Keratinocyte (primary cell): ENCODE measurements at regions not wholly inside any gene's neighbourhood (a gene's known extent, or its start where the extent isn't known, plus 50 kb on each side); places are given as distances from the start of the nearest gene placed in this dataset.

Experiments used
- DNase-seq: peaks from one replicate; pipeline ENCODE4 v3.0.0-alpha.2; 2011; ENCODE audit warnings: low read depth, missing footprints, low spot score
- FAIRE-seq: peaks from 2 replicates; lab custom pipeline; 2011; peaks lifted over from hg19 to GRCh38; lab: Jason Lieb, UNC
- H2AFZ ChIP-seq: 2 replicates; pipeline ENCODE4 v1.6.0; 2012; ENCODE audit warnings: low read length, control low read depth, inconsistent platforms; ENCODE audit not compliant: control insufficient read depth
- H3K27ac ChIP-seq: 2 replicates; pipeline ENCODE4 v1.5.1; 2011; ENCODE audit warnings: low read length; ENCODE audit not compliant: control insufficient read depth, insufficient read depth
- H3K27me3 ChIP-seq: 3 replicates; pipeline ENCODE4 v1.6.0; 2011; ENCODE audit warnings: low read length; ENCODE audit not compliant: control insufficient read depth, insufficient read depth; ENCODE audit errors: extremely low read depth
- H3K36me3 ChIP-seq, 2 experiments: 2 replicates in 1 of 2; 3 replicates in 1 of 2; pipeline ENCODE4 v1.5.1; 2011; ENCODE audit warnings: low read length in 2 of 2, mild to moderate bottlenecking in 1 of 2; ENCODE audit not compliant: control insufficient read depth in 2 of 2, insufficient read depth in 2 of 2; ENCODE audit errors: extremely low read depth in 1 of 2
- H3K4me1 ChIP-seq: 3 replicates; pipeline ENCODE4 v1.5.1; 2011; ENCODE audit warnings: low read length; ENCODE audit not compliant: control insufficient read depth, insufficient read depth; ENCODE audit errors: extremely low read depth
- H3K4me2 ChIP-seq: 3 replicates; pipeline ENCODE4 v1.6.0; 2011; ENCODE audit warnings: low read depth, low read length; ENCODE audit not compliant: control insufficient read depth, insufficient read depth; ENCODE audit errors: extremely low read depth
- H3K4me3 ChIP-seq, 3 experiments: fragments of 200-600 bp in 1 of 3; sonication (generic) in 1 of 3; 2 replicates in 2 of 3; 3 replicates in 1 of 3; pipeline ENCODE4 v1.5.1; 2011 to 2016; ENCODE audit warnings: low read length in 3 of 3, mild to moderate bottlenecking in 3 of 3, control low read depth in 2 of 3, inconsistent platforms in 1 of 3, low read depth in 1 of 3, mixed read lengths in 1 of 3, mixed run types in 1 of 3, moderate library complexity in 1 of 3; ENCODE audit not compliant: control insufficient read depth in 2 of 3, insufficient read depth in 2 of 3; ENCODE audit errors: extremely low read depth in 1 of 3
- H3K79me2 ChIP-seq: 2 replicates; pipeline ENCODE4 v1.6.0; 2012; ENCODE audit warnings: low read length; ENCODE audit not compliant: control insufficient read depth, insufficient read depth
- H3K9ac ChIP-seq: 3 replicates; pipeline ENCODE4 v1.6.0; 2011; ENCODE audit warnings: low read length; ENCODE audit not compliant: control insufficient read depth, insufficient read depth; ENCODE audit errors: extremely low read depth
- H3K9me1 ChIP-seq: 3 replicates; pipeline ENCODE4 v1.6.0; 2011; ENCODE audit warnings: low read length; ENCODE audit not compliant: control insufficient read depth, insufficient read depth; ENCODE audit errors: extremely low read depth
- H3K9me3 ChIP-seq: 2 replicates; pipeline ENCODE4 v1.5.1; 2012; ENCODE audit warnings: low read depth, low read length; ENCODE audit not compliant: control insufficient read depth
- H4K20me1 ChIP-seq: 3 replicates; pipeline ENCODE4 v1.6.0; 2011; ENCODE audit warnings: low read length; ENCODE audit not compliant: control insufficient read depth, insufficient read depth; ENCODE audit errors: extremely low read depth
- EZH2 ChIP-seq: IDR thresholded peaks from one replicate; pipeline ENCODE4 v1.6.1; 2012; ENCODE audit warnings: inconsistent platforms, mild to moderate bottlenecking, low read length, moderate library complexity
- dilution Hi-C: fragments of 300-500 bp; cut with MboI; formaldehyde crosslinking; loops from one replicate; pipeline ENCODE4 v1.7.0; 2020; ENCODE audit warnings: low sequenced_read_pairs; ENCODE audit not compliant: extremely low pct_ligation_motif_present
- TF ChIP-seq, protein P1 (sequence below), 3 experiments: IDR thresholded peaks in 1 of 3; conservative IDR thresholded peaks in 1 of 3; optimal IDR thresholded peaks in 1 of 3; 2 replicates in 2 of 3; 3 replicates in 1 of 3; pipeline versions ENCODE3 to v1.5.1; 2011; ENCODE audit warnings: low read length in 3 of 3, mild to moderate bottlenecking in 3 of 3, moderate library complexity in 2 of 3, control low read depth in 1 of 3, inconsistent platforms in 1 of 3; ENCODE audit not compliant: insufficient read depth in 2 of 3; ENCODE audit errors: extremely low read depth in 1 of 3

DNA sequence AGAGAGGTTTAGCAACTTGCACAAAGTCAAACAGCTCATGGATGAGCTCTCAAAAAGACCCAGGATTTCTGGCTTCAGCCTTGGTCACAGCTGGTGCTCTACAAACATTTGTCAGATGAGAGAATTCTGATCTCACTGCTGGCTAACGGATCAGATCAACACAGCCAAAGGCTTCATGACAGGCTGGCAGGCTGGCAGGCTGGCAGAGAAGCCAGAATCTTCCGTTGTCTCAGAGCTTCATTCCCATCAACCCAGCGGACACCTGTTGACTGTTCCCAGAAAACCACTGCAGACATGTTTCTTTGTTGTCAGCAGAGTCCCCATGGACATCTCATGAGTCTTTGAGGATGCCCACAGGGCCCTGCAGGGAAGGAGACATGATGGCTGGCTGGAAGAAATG is 303.8 kb upstream of the ASIC2 start:
- Histone ChIP-seq H3K4me1 (no peaks in the 10 kb centered on the region), H4K20me1 (no peaks in the 10 kb centered on the region), H3K4me3 (no peak overlapping the region), H3K27me3 (no peaks in the 10 kb centered on the region), H3K79me2 (no peaks in the 10 kb centered on the region), H3K27ac (no peak overlapping the region), H3K36me3 (no peaks in the 10 kb centered on the region), H3K9ac (no peak overlapping the region), H3K4me2 (no peak overlapping the region), H3K9me3 (no peaks in the 10 kb centered on the region), H3K9me1 (no peaks in the 10 kb centered on the region), H2AFZ (no peak overlapping the region)
- dilution Hi-C loops: no loop called here
- FAIRE-seq: no peak
- TF ChIP-seq, protein P1, sequence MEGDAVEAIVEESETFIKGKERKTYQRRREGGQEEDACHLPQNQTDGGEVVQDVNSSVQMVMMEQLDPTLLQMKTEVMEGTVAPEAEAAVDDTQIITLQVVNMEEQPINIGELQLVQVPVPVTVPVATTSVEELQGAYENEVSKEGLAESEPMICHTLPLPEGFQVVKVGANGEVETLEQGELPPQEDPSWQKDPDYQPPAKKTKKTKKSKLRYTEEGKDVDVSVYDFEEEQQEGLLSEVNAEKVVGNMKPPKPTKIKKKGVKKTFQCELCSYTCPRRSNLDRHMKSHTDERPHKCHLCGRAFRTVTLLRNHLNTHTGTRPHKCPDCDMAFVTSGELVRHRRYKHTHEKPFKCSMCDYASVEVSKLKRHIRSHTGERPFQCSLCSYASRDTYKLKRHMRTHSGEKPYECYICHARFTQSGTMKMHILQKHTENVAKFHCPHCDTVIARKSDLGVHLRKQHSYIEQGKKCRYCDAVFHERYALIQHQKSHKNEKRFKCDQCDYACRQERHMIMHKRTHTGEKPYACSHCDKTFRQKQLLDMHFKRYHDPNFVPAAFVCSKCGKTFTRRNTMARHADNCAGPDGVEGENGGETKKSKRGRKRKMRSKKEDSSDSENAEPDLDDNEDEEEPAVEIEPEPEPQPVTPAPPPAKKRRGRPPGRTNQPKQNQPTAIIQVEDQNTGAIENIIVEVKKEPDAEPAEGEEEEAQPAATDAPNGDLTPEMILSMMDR (optimal IDR thresholded peaks at IDR 0.05 in 1 of 3, IDR thresholded peaks at IDR 0.05 in 1 of 3, conservative IDR thresholded peaks at IDR 0.05 in 1 of 3; ENCODE audit: extremely low read depth in 1 of 3, insufficient read depth in 2 of 3, low read length in 3 of 3): no peak
- TF ChIP-seq EZH2: no peak
- no peak for DNase-seq

DNA sequence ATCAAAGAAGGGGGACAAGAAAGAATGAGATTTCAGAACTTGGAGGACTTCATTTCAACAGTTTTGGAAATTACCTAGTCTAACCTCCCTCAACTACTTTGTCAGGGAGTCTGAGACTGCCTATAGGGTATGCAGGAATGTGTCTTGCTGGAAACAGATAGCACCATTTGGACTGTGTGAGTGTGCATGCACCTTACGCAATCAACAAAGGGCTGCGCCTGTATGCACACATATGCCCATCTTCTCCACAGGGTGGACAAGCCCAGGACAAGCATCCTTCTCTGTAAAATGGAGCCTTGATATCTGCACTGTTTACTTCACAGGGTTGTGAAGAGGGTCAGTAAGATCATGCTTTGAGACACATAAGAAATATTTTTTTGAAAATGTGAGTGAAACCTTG is 305.7 kb upstream of the ASIC2 start:
- H3K4me3 ChIP-seq: no peak overlapping the region
- H3K4me1 ChIP-seq: no peaks in the 10 kb centered on the region
- no peak overlapping the region for H3K4me2 ChIP-seq
- H4K20me1 ChIP-seq: no peaks in the 10 kb centered on the region
- H3K9me3 ChIP-seq: no peaks in the 10 kb centered on the region
- H3K27ac ChIP-seq: no peak overlapping the region
- no peak for DNase-seq
- no peak for FAIRE-seq
- no peaks in the 10 kb centered on the region for H3K79me2 ChIP-seq
- no peaks in the 10 kb centered on the region for H3K9me1 ChIP-seq
- H3K36me3 ChIP-seq: no peaks in the 10 kb centered on the region
- H3K27me3 ChIP-seq: no peaks in the 10 kb centered on the region
- dilution Hi-C loops: no loop called here
- TF ChIP-seq, protein P1 (optimal IDR thresholded peaks at IDR 0.05 in 1 of 3, IDR thresholded peaks at IDR 0.05 in 1 of 3, conservative IDR thresholded peaks at IDR 0.05 in 1 of 3; ENCODE audit: extremely low read depth in 1 of 3, insufficient read depth in 2 of 3, low read length in 3 of 3): no peak
- no peak for TF ChIP-seq EZH2
- H2AFZ ChIP-seq: no peak overlapping the region
- H3K9ac ChIP-seq: no peak overlapping the region
